A172 (cell line): ENCODE measurements at regions not wholly inside any gene's neighbourhood (a gene's known extent, or its start where the extent isn't known, plus 50 kb on each side); places are given as distances from the start of the nearest gene placed in this dataset.
"Not testable (repeated sequence)": the region's sequence is repeated elsewhere in the genome, so short reads cannot be mapped to it uniquely, and the experiment has no call there.

Experiments used
- DNase-seq: peaks from one replicate; pipeline ENCODE4 v3.0.0-alpha.2; 2015; ENCODE audit warnings: low spot score

GRCh38 chr12:34303091-34303870, 281.0 kb downstream of the ALG10 start:
- no peak for DNase-seq

- DNase-seq, result no peak
These were observed 281.7 kb downstream of the ALG10 start for GRCh38 chr12:34304001-34304400.

DNA sequence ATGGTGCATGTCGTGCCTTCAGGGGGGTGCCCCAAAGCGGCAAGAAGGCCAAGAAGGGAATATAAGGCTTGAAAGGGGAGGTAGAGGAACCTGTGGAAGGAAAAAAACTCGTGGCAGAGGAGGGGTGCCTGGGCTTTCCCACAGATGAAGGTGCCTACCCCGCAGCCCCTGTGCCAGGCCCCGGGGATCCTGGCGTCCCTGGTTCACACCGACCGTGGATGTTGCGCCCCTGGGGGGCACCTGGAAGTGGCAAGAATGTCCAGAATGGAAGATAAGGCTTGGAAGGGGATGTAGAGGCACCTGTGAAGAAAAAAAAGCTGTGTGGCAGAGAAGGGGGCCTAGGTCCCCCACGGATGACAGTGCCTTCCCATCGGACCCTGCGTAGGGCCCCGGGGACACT, 282.2 kb downstream of the ALG10 start:
- DNase-seq, result no peak

GRCh38 chr12:34305176-34305575, 282.9 kb downstream of the ALG10 start:
- DNase-seq, result no peak

- no peak for DNase-seq
These were observed 284.0 kb downstream of the ALG10 start for GRCh38 chr12:34306133-34306830.

DNA sequence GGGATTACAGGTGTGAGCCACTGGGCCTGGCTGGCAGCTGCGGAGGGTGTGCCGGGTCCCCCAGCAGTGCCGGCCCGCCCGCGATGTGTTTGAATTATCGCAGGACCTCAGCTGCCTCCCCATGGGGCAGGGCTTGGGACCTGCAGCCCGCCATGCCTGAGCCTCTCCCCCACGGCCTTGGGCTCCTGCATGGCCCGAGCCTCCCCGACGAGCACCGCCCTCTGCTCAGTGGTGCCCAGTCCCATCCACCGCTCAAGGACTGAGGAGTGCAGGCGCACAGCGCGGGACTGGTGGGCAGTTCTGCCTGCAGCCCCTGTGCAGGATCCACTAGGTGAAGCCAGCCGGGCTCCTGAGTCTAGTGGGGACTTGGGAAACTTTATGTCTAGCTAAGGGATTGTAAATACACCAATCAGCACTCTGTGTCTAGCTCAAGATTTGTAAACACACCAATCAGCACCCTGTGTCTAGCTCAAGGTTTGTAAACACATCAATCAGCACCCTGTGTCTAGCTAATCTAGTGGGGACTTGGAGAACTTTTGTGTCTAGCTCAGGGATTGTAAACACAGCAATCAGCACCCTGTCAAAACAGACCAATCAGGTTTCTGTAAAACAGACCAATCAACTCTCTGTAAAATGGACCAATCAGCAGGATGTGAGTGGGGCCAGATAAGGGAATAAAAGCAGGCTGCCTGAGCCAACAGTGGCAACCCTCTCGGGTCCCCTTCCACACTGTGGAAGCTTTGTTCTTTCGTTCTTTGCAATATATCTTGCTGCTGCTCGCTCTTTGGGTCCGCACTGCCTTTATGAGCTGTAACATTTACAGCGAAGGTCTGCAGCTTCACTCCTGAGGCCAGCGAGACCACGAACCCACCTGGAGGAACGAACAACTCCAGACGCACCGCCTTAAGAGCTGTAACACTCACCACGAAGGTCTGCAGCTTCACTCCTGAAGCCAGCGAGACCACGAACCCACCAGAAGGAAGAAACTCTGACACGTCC, 287.8 kb downstream of the ALG10 start:
- not testable (repeated sequence) for DNase-seq

GRCh38 chr12:34311337-34311736, 289.0 kb downstream of the ALG10 start:
- DNase-seq, result no peak

DNA sequence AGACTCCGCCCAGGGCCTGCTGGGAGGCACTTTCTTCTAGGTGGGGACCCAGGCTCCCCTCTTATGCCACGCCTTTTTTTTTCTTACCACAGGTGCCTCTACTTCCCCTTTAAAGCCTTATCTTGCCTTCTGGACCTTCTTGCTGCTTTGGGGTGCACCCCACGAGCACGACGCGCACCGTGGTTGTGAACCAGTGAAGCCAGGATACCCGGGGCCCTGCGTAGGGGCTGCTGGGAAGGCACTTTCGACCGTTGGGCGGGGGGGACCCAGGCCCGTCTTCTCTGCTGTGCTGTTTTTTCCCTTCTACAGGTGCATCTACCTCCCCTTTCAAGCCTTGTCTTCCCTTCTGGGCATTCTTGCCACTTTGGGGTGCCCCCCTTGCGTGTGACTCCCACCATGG, 305.4 kb downstream of the ALG10 start:
- DNase-seq, result no peak

DNA sequence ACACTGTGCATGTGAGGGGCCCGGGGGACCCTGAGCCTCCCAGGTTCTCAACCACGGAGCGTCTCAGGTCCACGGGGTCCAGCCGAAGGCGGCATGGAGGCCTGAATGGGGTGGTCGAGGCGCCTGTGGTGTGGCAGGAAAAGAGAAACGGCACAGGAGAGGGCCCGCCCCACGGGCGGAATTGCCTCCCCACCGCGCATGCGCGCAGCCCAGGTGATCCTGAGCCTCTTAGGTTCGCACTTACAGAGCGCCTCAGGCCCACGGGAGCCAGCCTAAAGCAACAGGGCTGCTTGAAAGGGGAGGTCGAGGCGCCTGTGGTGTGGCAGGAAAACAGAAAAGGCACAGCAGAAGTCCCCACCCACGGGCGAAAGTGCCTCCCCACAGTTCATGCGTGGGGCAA, 311.0 kb downstream of the ALG10 start:
- DNase-seq, result no peak

DNA sequence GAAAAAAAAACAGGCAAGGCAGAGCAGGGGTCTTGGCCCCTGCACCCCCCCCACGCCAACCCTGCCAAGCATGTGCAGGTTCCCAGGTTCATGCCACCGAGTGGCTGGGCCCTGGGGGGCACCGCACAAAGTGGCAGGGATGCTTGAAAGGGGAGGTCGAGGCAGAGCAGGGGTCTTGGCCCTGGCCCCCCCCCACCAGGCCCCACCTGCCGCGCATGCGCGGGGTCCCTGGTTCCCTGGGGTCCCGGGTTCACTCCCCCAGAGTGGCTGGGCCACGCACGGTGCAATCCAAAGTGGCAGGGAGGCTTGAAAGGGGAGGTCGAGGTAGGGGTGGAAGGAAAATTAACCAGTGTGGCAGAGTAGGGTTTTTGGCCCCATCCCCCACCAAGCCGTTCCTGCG, 312.2 kb downstream of the ALG10 start:
- no peak for DNase-seq

DNA sequence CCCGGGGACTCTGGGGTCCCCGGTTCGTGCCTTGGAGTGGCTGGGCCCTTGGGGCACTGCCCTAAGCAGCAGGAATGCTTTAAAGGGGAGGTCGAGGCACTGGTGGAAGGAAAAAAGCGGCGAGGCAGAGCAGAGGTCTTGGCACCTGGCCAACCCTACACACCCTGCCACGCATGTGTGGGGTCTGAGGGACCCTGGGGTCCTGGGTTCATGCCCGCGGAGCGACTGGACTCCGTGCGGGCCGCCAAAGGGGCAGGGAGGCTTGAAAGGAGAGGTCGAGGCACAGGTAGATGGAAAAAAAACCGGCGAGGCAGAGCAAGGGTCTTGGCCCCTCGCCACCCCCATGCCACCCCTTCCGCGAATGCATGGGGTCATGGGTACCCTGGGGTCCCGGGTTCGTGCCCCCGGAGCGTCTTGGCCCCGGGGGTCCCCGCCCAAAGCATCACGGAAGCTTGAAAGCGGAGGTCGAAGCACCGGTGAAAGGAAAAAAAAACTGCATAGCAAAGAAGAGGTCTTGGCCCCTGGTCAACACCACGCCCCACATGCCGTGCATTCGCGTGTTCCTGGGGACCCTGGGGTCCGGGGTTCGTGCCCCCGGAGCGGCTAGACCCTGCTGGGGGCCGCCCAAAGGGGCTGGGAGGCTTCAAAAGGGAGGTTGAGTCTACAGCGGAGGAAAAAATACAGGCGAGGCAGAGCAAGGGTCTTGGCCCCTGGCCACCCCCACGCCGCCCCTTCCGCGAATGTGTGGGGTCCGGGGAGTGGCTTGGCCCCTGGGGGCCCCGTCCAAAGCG, 312.9 kb downstream of the ALG10 start:
- no peak for DNase-seq

- DNase-seq, result no peak
These were observed 313.5 kb downstream of the ALG10 start for GRCh38 chr12:34335819-34336262.

- no peak for DNase-seq
These were observed 314.5 kb downstream of the ALG10 start for GRCh38 chr12:34336619-34337465.

GRCh38 chr12:34338751-34339150, 316.5 kb downstream of the ALG10 start:
- DNase-seq, result no peak

- DNase-seq, result no peak
These were observed 317.6 kb downstream of the ALG10 start for GRCh38 chr12:34339922-34340321.

- DNase-seq, result no peak
These were observed 318.5 kb downstream of the ALG10 start for GRCh38 chr12:34340534-34341361.

- DNase-seq, result no peak
These were observed 319.1 kb downstream of the ALG10 start for GRCh38 chr12:34341362-34341733.

DNA sequence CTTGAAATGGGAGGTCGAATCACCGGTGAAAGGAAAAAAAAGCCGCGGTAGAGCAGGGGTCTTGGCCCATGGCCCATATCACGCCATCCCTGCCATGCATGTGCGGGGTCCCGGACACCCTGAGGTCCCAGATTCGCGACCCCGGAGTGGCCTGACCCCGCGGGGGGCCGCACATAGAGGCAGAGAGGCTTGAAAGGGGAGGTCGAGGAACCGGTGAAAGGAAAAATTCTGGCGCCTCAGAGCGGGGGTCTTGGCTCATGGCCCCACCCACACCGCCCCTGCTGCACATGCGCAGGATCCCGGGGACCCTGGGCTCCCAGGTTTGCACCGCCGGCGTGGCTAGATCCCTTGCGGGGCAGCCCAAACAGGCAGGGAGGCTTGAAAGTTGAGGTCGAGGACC, 319.8 kb downstream of the ALG10 start:
- no peak for DNase-seq

- no peak for DNase-seq
These were observed 321.0 kb downstream of the ALG10 start for GRCh38 chr12:34343345-34343744.

DNA sequence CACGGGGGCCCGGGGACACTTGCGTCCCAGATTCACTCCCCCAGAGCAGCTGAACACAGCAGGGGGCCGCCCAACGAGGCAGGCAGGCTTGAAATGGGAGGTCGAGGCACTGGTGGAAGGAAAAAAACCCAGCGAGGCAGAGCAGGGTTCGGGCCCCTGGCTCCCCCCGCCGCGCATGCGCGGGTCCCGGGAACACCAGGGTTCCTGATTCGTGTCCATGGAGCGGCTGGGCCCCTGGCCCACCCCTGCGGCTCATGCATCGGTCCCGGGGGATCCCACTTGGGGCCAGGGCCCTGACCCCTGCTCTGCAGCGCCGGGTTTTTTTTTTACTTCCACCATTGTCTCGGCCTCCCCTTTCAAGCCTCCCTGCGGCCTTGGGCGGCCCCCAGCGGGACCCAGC, 321.5 kb downstream of the ALG10 start:
- DNase-seq, result no peak
